ENCODE measurements at regions not wholly inside any gene's neighbourhood (a gene's known extent, or its start where the extent isn't known, plus 50 kb on each side); places are given as distances from the start of the nearest gene placed in this dataset.

- TF ChIP-seq CBX5 (IDR thresholded peaks at IDR 0.05; ENCODE audit: low read depth, low read length) (no peak), EZH2 (IDR thresholded peaks at IDR 0.05; ENCODE audit: low read depth, low read length, severe bottlenecking) (no peak)
Observed at GRCh38 chr3:177490626-177491025, 293.3 kb upstream of the TBL1XR1 start (continued).
